AG09319 (cell line): ENCODE measurements at regions not wholly inside any gene's neighbourhood (a gene's known extent, or its start where the extent isn't known, plus 50 kb on each side); places are given as distances from the start of the nearest gene placed in this dataset.

Experiments
- DNase-seq: peaks from one replicate; pipeline ENCODE4 v3.0.0-alpha.2; 2010; ENCODE audit warnings: low read depth; ENCODE audit errors: extremely low read depth
- CTCF ChIP-seq: IDR thresholded peaks from 2 replicates; pipeline ENCODE4 v1.5.1; 2011; ENCODE audit warnings: low read depth, mild to moderate bottlenecking, inconsistent platforms, low read length, moderate library complexity

GRCh38 chr3:6204891-6205290, 656.0 kb upstream of the GRM7 start:
- DNase-seq: no peak
- no peak for TF ChIP-seq CTCF

GRCh38 chr3:6216135-6217026, 644.5 kb upstream of the GRM7 start:
- DNase-seq: no peak
- TF ChIP-seq CTCF: no peak

GRCh38 chr3:6220447-6220846, 640.5 kb upstream of the GRM7 start:
- TF ChIP-seq CTCF: no peak
- DNase-seq: no peak

- TF ChIP-seq CTCF: no peak
- DNase-seq: no peak
These were observed 638.8 kb upstream of the GRM7 start for GRCh38 chr3:6222069-6222468.

GRCh38 chr3:6223572-6223971, 637.3 kb upstream of the GRM7 start:
- no peak for DNase-seq
- TF ChIP-seq CTCF: no peak

- DNase-seq: no peak
- TF ChIP-seq CTCF: no peak
These were observed 631.8 kb upstream of the GRM7 start for GRCh38 chr3:6228958-6229683.

- DNase-seq: no peak
- no peak for TF ChIP-seq CTCF
These were observed 631.0 kb upstream of the GRM7 start for GRCh38 chr3:6229778-6230410.
